Mesendoderm (in vitro differentiated cells): ENCODE measurements at regions not wholly inside any gene's neighbourhood (a gene's known extent, or its start where the extent isn't known, plus 50 kb on each side); places are given as distances from the start of the nearest gene placed in this dataset.

Experiments used
- DNase-seq: peaks from one replicate; pipeline ENCODE4 v3.0.0; 2013
- H2AK5ac ChIP-seq: 2 replicates; pipeline ENCODE4 v1.6.1; 2013; ENCODE audit warnings: low read length, inconsistent platforms
- H2BK120ac ChIP-seq: 2 replicates; pipeline ENCODE4 v1.6.1; 2013; ENCODE audit warnings: low read depth, mild to moderate bottlenecking, low read length, moderate library complexity, mixed read lengths
- H2BK15ac ChIP-seq: replicated peaks from 2 replicates; pipeline ENCODE4 v1.6.1; 2013; ENCODE audit warnings: low read depth, mild to moderate bottlenecking, moderate library complexity
- H2BK5ac ChIP-seq: 2 replicates; pipeline ENCODE4 v1.6.1; 2013; ENCODE audit warnings: low read length, inconsistent platforms
- H3K18ac ChIP-seq: 2 replicates; pipeline ENCODE4 v1.6.1; 2013; ENCODE audit warnings: mild to moderate bottlenecking, low read length, mixed read lengths
- H3K23ac ChIP-seq: one replicate; pipeline ENCODE4 v1.6.1; 2013; ENCODE audit warnings: low read length
- H3K27ac ChIP-seq: 2 replicates; pipeline ENCODE4 v1.5.1; 2013; ENCODE audit warnings: low read depth, mild to moderate bottlenecking, inconsistent platforms, low read length, moderate library complexity
- H3K27me3 ChIP-seq: 2 replicates; pipeline ENCODE4 v1.6.1; 2013; ENCODE audit warnings: low read length, control low read depth, mild to moderate bottlenecking, inconsistent platforms; ENCODE audit not compliant: insufficient read depth, poor library complexity
- H3K36me3 ChIP-seq: 2 replicates; pipeline ENCODE4 v1.6.1; 2013; ENCODE audit warnings: low read length, inconsistent platforms; ENCODE audit not compliant: control insufficient read depth, insufficient read depth
- H3K4ac ChIP-seq: one replicate; pipeline ENCODE4 v1.6.1; 2013; ENCODE audit warnings: low read depth, mild to moderate bottlenecking, low read length, moderate library complexity
- H3K4me1 ChIP-seq: 2 replicates; pipeline ENCODE4 v1.6.1; 2013; ENCODE audit warnings: low read depth, low read length, inconsistent platforms; ENCODE audit not compliant: control insufficient read depth
- H3K4me2 ChIP-seq: 2 replicates; pipeline ENCODE4 v1.6.1; 2013; ENCODE audit warnings: low read length
- H3K4me3 ChIP-seq: 2 replicates; pipeline ENCODE4 v1.5.1; 2013; ENCODE audit warnings: mild to moderate bottlenecking, low read length
- H3K56ac ChIP-seq: one replicate; pipeline ENCODE4 v1.6.1; 2013; ENCODE audit warnings: low read length
- H3K79me1 ChIP-seq: 2 replicates; pipeline ENCODE4 v1.6.1; 2013; ENCODE audit warnings: low read length, inconsistent platforms
- H3K79me2 ChIP-seq: 2 replicates; pipeline ENCODE4 v1.6.1; 2013; ENCODE audit warnings: mild to moderate bottlenecking, low read length; ENCODE audit not compliant: control insufficient read depth, insufficient read depth
- H3K9ac ChIP-seq: 2 replicates; pipeline ENCODE4 v1.6.1; 2013; ENCODE audit warnings: low read length, inconsistent platforms
- H4K5ac ChIP-seq: one replicate; pipeline ENCODE4 v1.6.1; 2013; ENCODE audit warnings: low read length
- H4K8ac ChIP-seq: one replicate; pipeline ENCODE4 v1.6.1; 2013; ENCODE audit warnings: low read depth, mild to moderate bottlenecking, control low read depth, low read length, moderate library complexity
- WGBS: extraction: QIAGEN DNeasy Blood & Tissue Kit; methylation state at CpG from one replicate; pipeline ENCODE4 v1.1.7; 2013; ENCODE audit warnings: low lambda C conversion rate, missing lambda C conversion rate; ENCODE audit not compliant: insufficient coverage; ENCODE audit errors: extremely low coverage; 5-methylcytosine and 5-hydroxymethylcytosine counted together

- Histone ChIP-seq H4K8ac (no peak overlapping the region), H3K18ac (no peak overlapping the region), H2BK120ac (no peak overlapping the region), H3K27ac (no peak overlapping the region), H3K4ac (no peak overlapping the region), H4K5ac (no peak overlapping the region), H3K27me3 (no peaks in the 10 kb centered on the region), H2BK15ac (no peak overlapping the region), H3K4me2 (no peak overlapping the region), H3K23ac (no peak overlapping the region), H2AK5ac (no peak overlapping the region), H3K4me1 (no peaks in the 10 kb centered on the region), H3K56ac (no peak overlapping the region), H3K36me3 (no peaks in the 10 kb centered on the region), H3K9ac (no peak overlapping the region), H3K79me1 (no peaks in the 10 kb centered on the region), H2BK5ac (no peak overlapping the region), H3K79me2 (no peaks in the 10 kb centered on the region), H3K4me3 (no peak overlapping the region)
- no CpG with 5 or more reads among the region's 2 CpGs for WGBS
- DNase-seq, result no peak
These were observed 330.6 kb downstream of the RND3 start for GRCh38 chr2:150156876-150157275.

GRCh38 chr2:150156415-150156814 is 331.1 kb downstream of the RND3 start:
- Histone ChIP-seq H3K4me2 (no peak overlapping the region), H3K23ac (no peak overlapping the region), H2BK5ac (no peak overlapping the region), H3K9ac (no peak overlapping the region), H4K5ac (no peak overlapping the region), H3K4me3 (no peak overlapping the region), H3K4me1 (no peaks in the 10 kb centered on the region), H3K36me3 (no peaks in the 10 kb centered on the region), H3K4ac (no peak overlapping the region), H3K18ac (no peak overlapping the region), H3K27me3 (no peaks in the 10 kb centered on the region), H2BK120ac (no peak overlapping the region), H3K27ac (no peak overlapping the region), H3K79me1 (no peaks in the 10 kb centered on the region), H4K8ac (no peak overlapping the region), H2BK15ac (no peak overlapping the region), H3K56ac (no peak overlapping the region), H2AK5ac (no peak overlapping the region), H3K79me2 (no peaks in the 10 kb centered on the region)
- WGBS, result no CpG with 5 or more reads among the region's 3 CpGs
- DNase-seq, result no peak

- Histone ChIP-seq H3K23ac (no peak overlapping the region), H2BK15ac (no peak overlapping the region), H3K27me3 (no peaks in the 10 kb centered on the region), H3K36me3 (no peaks in the 10 kb centered on the region), H3K27ac (no peak overlapping the region), H3K4me2 (no peak overlapping the region), H3K79me2 (no peaks in the 10 kb centered on the region), H3K4ac (no peak overlapping the region), H2AK5ac (no peak overlapping the region), H2BK5ac (no peak overlapping the region), H3K4me1 (no peaks in the 10 kb centered on the region), H4K8ac (no peak overlapping the region), H3K79me1 (no peaks in the 10 kb centered on the region), H3K9ac (no peak overlapping the region), H4K5ac (no peak overlapping the region), H3K4me3 (no peak overlapping the region), H3K18ac (peak overlapping the region; percentile 3), H3K56ac (no peak overlapping the region), H2BK120ac (no peak overlapping the region)
- WGBS, result no CpG with 5 or more reads among the region's 2 CpGs
- DNase-seq, result no peak
These were observed 333.1 kb downstream of the RND3 start for GRCh38 chr2:150154308-150154797.

GRCh38 chr2:150153646-150154307 is 333.7 kb downstream of the RND3 start:
- no CpG with 5 or more reads among the region's 2 CpGs for WGBS
- Histone ChIP-seq H2BK5ac (no peak overlapping the region), H4K8ac (no peak overlapping the region), H3K4me3 (no peak overlapping the region), H3K4ac (no peak overlapping the region), H2BK15ac (no peak overlapping the region), H3K4me2 (no peak overlapping the region), H3K27ac (no peak overlapping the region), H3K79me1 (no peaks in the 10 kb centered on the region), H3K23ac (no peak overlapping the region), H4K5ac (no peak overlapping the region), H3K18ac (peak overlapping the region; percentile 3), H2BK120ac (no peak overlapping the region), H3K56ac (no peak overlapping the region), H3K27me3 (no peaks in the 10 kb centered on the region), H3K9ac (no peak overlapping the region), H2AK5ac (no peak overlapping the region), H3K4me1 (no peaks in the 10 kb centered on the region), H3K36me3 (no peaks in the 10 kb centered on the region), H3K79me2 (no peaks in the 10 kb centered on the region)
- DNase-seq, result peak; percentile 63

- Histone ChIP-seq H2BK15ac (no peak overlapping the region), H2AK5ac (no peak overlapping the region), H4K8ac (no peak overlapping the region), H2BK120ac (no peak overlapping the region), H4K5ac (no peak overlapping the region), H3K36me3 (no peaks in the 10 kb centered on the region), H3K56ac (no peak overlapping the region), H3K9ac (no peak overlapping the region), H3K4me2 (no peak overlapping the region), H3K79me1 (no peaks in the 10 kb centered on the region), H3K4me1 (no peaks in the 10 kb centered on the region), H2BK5ac (no peak overlapping the region), H3K23ac (no peak overlapping the region), H3K18ac (no peak overlapping the region), H3K4me3 (no peak overlapping the region), H3K27me3 (no peaks in the 10 kb centered on the region), H3K4ac (no peak overlapping the region), H3K27ac (no peak overlapping the region), H3K79me2 (no peaks in the 10 kb centered on the region)
- no CpG with 5 or more reads among the region's 2 CpGs for WGBS
- no peak for DNase-seq
These were observed 335.2 kb downstream of the RND3 start for GRCh38 chr2:150152230-150152629.

GRCh38 chr2:150150144-150150543 is 337.3 kb downstream of the RND3 start:
- WGBS, result no CpG with 5 or more reads among the region's 2 CpGs
- H4K8ac ChIP-seq, result no peak overlapping the region
- no peak overlapping the region for H3K4ac ChIP-seq
- H3K56ac ChIP-seq, result no peak overlapping the region
- DNase-seq, result no peak
- no peak overlapping the region for H3K9ac ChIP-seq
- no peak overlapping the region for H3K4me2 ChIP-seq
- H3K18ac ChIP-seq, result no peak overlapping the region
- no peak overlapping the region for H3K23ac ChIP-seq
- H2BK5ac ChIP-seq, result no peak overlapping the region
- H3K79me2 ChIP-seq, result no peaks in the 10 kb centered on the region
- H2BK15ac ChIP-seq, result no peak overlapping the region
- no peak overlapping the region for H2BK120ac ChIP-seq
- H3K36me3 ChIP-seq, result no peaks in the 10 kb centered on the region
- no peaks in the 10 kb centered on the region for H3K4me1 ChIP-seq
- H2AK5ac ChIP-seq, result no peak overlapping the region
- H4K5ac ChIP-seq, result no peak overlapping the region
- H3K27ac ChIP-seq, result no peak overlapping the region
- H3K4me3 ChIP-seq, result no peak overlapping the region
- H3K27me3 ChIP-seq, result no peaks in the 10 kb centered on the region
- no peaks in the 10 kb centered on the region for H3K79me1 ChIP-seq
